ENCODE measurements at regions not wholly inside any gene's neighbourhood (a gene's known extent, or its start where the extent isn't known, plus 50 kb on each side); places are given as distances from the start of the nearest gene placed in this dataset.

GRCh38 chr7:125934539-125934938 lies 1004.9 kb upstream of the POT1 start:
- no peak overlapping the region for H3K4me3 ChIP-seq
- no peak for DNase-seq
- H3K27ac ChIP-seq (ENCODE audit: low read depth in 1 of 2, low read length in 1 of 2) = no peak overlapping the region
- 52 to 63% methylated on average over 2 of the region's 2 CpGs for WGBS, 2 donors
- TF ChIP-seq, protein P1, sequence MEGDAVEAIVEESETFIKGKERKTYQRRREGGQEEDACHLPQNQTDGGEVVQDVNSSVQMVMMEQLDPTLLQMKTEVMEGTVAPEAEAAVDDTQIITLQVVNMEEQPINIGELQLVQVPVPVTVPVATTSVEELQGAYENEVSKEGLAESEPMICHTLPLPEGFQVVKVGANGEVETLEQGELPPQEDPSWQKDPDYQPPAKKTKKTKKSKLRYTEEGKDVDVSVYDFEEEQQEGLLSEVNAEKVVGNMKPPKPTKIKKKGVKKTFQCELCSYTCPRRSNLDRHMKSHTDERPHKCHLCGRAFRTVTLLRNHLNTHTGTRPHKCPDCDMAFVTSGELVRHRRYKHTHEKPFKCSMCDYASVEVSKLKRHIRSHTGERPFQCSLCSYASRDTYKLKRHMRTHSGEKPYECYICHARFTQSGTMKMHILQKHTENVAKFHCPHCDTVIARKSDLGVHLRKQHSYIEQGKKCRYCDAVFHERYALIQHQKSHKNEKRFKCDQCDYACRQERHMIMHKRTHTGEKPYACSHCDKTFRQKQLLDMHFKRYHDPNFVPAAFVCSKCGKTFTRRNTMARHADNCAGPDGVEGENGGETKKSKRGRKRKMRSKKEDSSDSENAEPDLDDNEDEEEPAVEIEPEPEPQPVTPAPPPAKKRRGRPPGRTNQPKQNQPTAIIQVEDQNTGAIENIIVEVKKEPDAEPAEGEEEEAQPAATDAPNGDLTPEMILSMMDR (IDR thresholded peaks at IDR 0.05; ENCODE audit: control extremely low read depth, extremely low read depth) = no peak
- H3K4me1 ChIP-seq (ENCODE audit: control insufficient read depth in 5 of 5, insufficient read depth in 5 of 5, low read length in 5 of 5) = no peaks in the 10 kb centered on the region
- H3K36me3 ChIP-seq (ENCODE audit: control insufficient read depth in 4 of 4, insufficient read depth in 4 of 4, low read length in 4 of 4) = no peaks in the 10 kb centered on the region
- H3K9ac ChIP-seq (ENCODE audit: insufficient read depth in 1 of 2, low read length in 2 of 2) = no peak overlapping the region
- no peaks in the 10 kb centered on the region for H3K9me3 ChIP-seq (ENCODE audit: control insufficient read depth in 4 of 4, insufficient read depth in 3 of 4, low read length in 3 of 4)
- no peak for ATAC-seq (ENCODE audit: insufficient read depth, low FRiP score)
- H3K27me3 ChIP-seq (ENCODE audit: control insufficient read depth in 3 of 3, insufficient read depth in 3 of 3, low read length in 2 of 3) = no peaks in the 10 kb centered on the region

GRCh38 chr7:125930848-125931247 lies 1001.2 kb upstream of the POT1 start:
- Histone ChIP-seq H3K9me3 (ENCODE audit: control insufficient read depth in 4 of 4, insufficient read depth in 3 of 4, low read length in 3 of 4) (no peaks in the 10 kb centered on the region), H3K27me3 (ENCODE audit: control insufficient read depth in 3 of 3, insufficient read depth in 3 of 3, low read length in 2 of 3) (no peaks in the 10 kb centered on the region), H3K4me1 (ENCODE audit: control insufficient read depth in 5 of 5, insufficient read depth in 5 of 5, low read length in 5 of 5) (no peaks in the 10 kb centered on the region), H3K27ac (ENCODE audit: low read depth in 1 of 2, low read length in 1 of 2) (no peak overlapping the region), H3K4me3 (no peak overlapping the region), H3K36me3 (ENCODE audit: control insufficient read depth in 4 of 4, insufficient read depth in 4 of 4, low read length in 4 of 4) (no peaks in the 10 kb centered on the region), H3K9ac (ENCODE audit: insufficient read depth in 1 of 2, low read length in 2 of 2) (no peak overlapping the region)
- TF ChIP-seq, protein P1 (IDR thresholded peaks at IDR 0.05; ENCODE audit: control extremely low read depth, extremely low read depth) = no peak
- 77 to 82% methylated on average over 1 of the region's 1 CpG for WGBS, 2 donors
- DNase-seq (no peak), ATAC-seq (ENCODE audit: insufficient read depth, low FRiP score) (no peak)

GRCh38 chr7:125927556-125927955 lies 997.9 kb upstream of the POT1 start:
- no peak overlapping the region for H3K4me3 ChIP-seq
- TF ChIP-seq, protein P1 (IDR thresholded peaks at IDR 0.05; ENCODE audit: control extremely low read depth, extremely low read depth) = no peak
- DNase-seq (no peak), ATAC-seq (ENCODE audit: insufficient read depth, low FRiP score) (no peak)
- no peaks in the 10 kb centered on the region for H3K9me3 ChIP-seq (ENCODE audit: control insufficient read depth in 4 of 4, insufficient read depth in 3 of 4, low read length in 3 of 4)
- no peak overlapping the region for H3K27ac ChIP-seq (ENCODE audit: low read depth in 1 of 2, low read length in 1 of 2)
- no peaks in the 10 kb centered on the region for H3K36me3 ChIP-seq (ENCODE audit: control insufficient read depth in 4 of 4, insufficient read depth in 4 of 4, low read length in 4 of 4)
- H3K4me1 ChIP-seq (ENCODE audit: control insufficient read depth in 5 of 5, insufficient read depth in 5 of 5, low read length in 5 of 5) = no peaks in the 10 kb centered on the region
- H3K9ac ChIP-seq (ENCODE audit: insufficient read depth in 1 of 2, low read length in 2 of 2) = no peak overlapping the region
- no peaks in the 10 kb centered on the region for H3K27me3 ChIP-seq (ENCODE audit: control insufficient read depth in 3 of 3, insufficient read depth in 3 of 3, low read length in 2 of 3)
- 36 to 43% methylated on average over 4 of the region's 4 CpGs for WGBS, 2 donors

- no peak overlapping the region for H3K9ac ChIP-seq (ENCODE audit: insufficient read depth in 1 of 2, low read length in 2 of 2)
- TF ChIP-seq, protein P1 (IDR thresholded peaks at IDR 0.05; ENCODE audit: control extremely low read depth, extremely low read depth) = no peak
- peak in 2 of 3 donors; percentile 2 to 23 for DNase-seq
- ATAC-seq (ENCODE audit: insufficient read depth, low FRiP score) = peak; percentile 34
- WGBS, 2 donors = 23 to 68% methylated on average over 1 of the region's 1 CpG
- no peaks in the 10 kb centered on the region for H3K9me3 ChIP-seq (ENCODE audit: control insufficient read depth in 4 of 4, insufficient read depth in 3 of 4, low read length in 3 of 4)
- no peaks in the 10 kb centered on the region for H3K4me1 ChIP-seq (ENCODE audit: control insufficient read depth in 5 of 5, insufficient read depth in 5 of 5, low read length in 5 of 5)
- no peak overlapping the region for H3K27ac ChIP-seq (ENCODE audit: low read depth in 1 of 2, low read length in 1 of 2)
- H3K4me3 ChIP-seq = no peak overlapping the region
- H3K36me3 ChIP-seq (ENCODE audit: control insufficient read depth in 4 of 4, insufficient read depth in 4 of 4, low read length in 4 of 4) = no peaks in the 10 kb centered on the region
- H3K27me3 ChIP-seq (ENCODE audit: control insufficient read depth in 3 of 3, insufficient read depth in 3 of 3, low read length in 2 of 3) = no peaks in the 10 kb centered on the region
Measured at GRCh38 chr7:125926621-125927020, 997.0 kb upstream of the POT1 start.

Measured in lung (tissue), 11 donors.